Muscle layer of colon (tissue), 2 donors: ENCODE measurements at regions not wholly inside any gene's neighbourhood (a gene's known extent, or its start where the extent isn't known, plus 50 kb on each side); places are given as distances from the start of the nearest gene placed in this dataset.

ENCODE experiments used
- H3K27ac ChIP-seq: one replicate; pipeline ENCODE4 v1.7.0; 2013; ENCODE audit warnings: low read depth, mild to moderate bottlenecking, low read length, moderate library complexity
- H3K27me3 ChIP-seq, 2 donors: one replicate each; pipeline ENCODE4 v1.7.0; 2013; ENCODE audit warnings: low read length in 2 of 2, mild to moderate bottlenecking in 2 of 2; ENCODE audit not compliant: insufficient read depth in 2 of 2, control insufficient read depth in 1 of 2
- H3K36me3 ChIP-seq: one replicate; pipeline ENCODE4 v1.7.0; 2013; ENCODE audit warnings: mild to moderate bottlenecking, low read length; ENCODE audit not compliant: insufficient read depth
- H3K4me1 ChIP-seq: one replicate; pipeline ENCODE4 v1.7.0; 2013; ENCODE audit warnings: mild to moderate bottlenecking, low read length; ENCODE audit not compliant: insufficient read depth
- H3K4me3 ChIP-seq, 2 donors: one replicate each; pipeline ENCODE4 v1.7.0; 2013; ENCODE audit warnings: low read length in 2 of 2, low read depth in 1 of 2, mild to moderate bottlenecking in 1 of 2, moderate library complexity in 1 of 2
- H3K9ac ChIP-seq: one replicate; pipeline ENCODE4 v1.7.0; 2013; ENCODE audit warnings: low read length
- H3K9me3 ChIP-seq: one replicate; pipeline ENCODE4 v1.7.0; 2013; ENCODE audit warnings: mild to moderate bottlenecking, low read length
- donor health status: abdominal sarcoma.
- donor health status: Adenocarcinoma of cecum.

DNA sequence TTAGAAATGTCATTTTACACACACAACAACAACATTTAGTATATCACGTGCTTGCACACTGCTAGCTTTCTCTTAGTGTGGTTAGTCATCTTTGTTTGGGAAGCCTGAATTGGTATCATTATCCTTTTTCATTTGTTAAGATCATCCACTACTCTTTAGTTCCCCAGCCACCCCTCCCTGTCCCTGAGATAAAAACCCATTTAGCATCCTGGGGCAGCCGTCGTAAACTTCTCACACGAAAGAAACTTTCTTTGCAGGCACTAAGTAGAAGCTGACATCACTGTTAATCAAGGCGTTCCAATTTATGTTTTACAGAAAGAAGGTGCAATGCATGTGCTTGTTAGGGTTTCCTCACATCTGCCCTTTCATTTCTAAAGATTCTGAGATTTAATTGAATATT lies 475.1 kb upstream of the FZD8 start:
- no peak overlapping the region for H3K4me3 ChIP-seq
- no peaks in the 10 kb centered on the region for H3K36me3 ChIP-seq
- no peaks in the 10 kb centered on the region for H3K9me3 ChIP-seq
- no peak overlapping the region for H3K9ac ChIP-seq
- no peaks in the 10 kb centered on the region for H3K27me3 ChIP-seq
- peaks cover 52% of the 10 kb centered on the region for H3K4me1 ChIP-seq
- no peak overlapping the region for H3K27ac ChIP-seq

DNA sequence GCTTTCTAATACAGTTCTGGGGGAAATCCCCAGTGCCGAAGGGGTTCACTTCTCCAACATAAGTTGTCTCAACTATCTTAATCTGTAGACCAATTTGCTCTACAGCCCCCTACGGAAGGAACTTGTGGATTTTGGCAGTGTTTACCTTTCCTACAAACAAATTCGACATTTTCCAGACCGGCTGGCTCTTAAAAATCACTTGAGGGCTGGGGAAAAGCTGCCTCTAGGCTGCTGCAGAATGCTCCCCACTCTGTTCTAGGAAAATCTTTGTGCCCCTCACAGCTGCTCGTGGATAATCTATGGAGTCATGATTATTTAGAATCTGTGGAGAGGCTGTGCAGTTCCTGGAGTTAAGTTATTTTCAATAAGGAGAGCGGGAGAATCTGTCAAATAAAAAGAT lies 474.6 kb upstream of the FZD8 start:
- H3K36me3 ChIP-seq, result no peaks in the 10 kb centered on the region
- peaks cover 52% of the 10 kb centered on the region for H3K4me1 ChIP-seq
- H3K4me3 ChIP-seq, result no peak overlapping the region
- no peak overlapping the region for H3K27ac ChIP-seq
- no peaks in the 10 kb centered on the region for H3K27me3 ChIP-seq
- H3K9me3 ChIP-seq, result no peaks in the 10 kb centered on the region
- no peak overlapping the region for H3K9ac ChIP-seq

DNA sequence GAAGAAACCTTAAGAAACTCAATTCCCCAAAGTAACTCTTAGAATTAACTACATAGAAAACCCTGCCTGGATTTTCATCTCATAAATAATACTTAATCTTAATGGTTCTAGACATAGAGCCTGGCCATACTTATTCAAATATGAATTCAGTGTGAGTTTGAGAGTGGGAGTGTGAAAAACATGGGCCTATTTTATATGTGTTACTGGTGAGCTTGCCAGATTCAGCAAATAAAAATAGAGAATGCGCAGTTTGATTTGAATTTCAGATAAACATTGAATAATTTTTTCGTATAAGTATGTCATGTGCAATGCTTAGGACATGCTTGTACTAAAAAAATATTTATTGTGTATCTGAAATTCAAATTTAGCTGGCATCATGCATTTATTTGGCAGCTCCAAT lies 473.9 kb upstream of the FZD8 start:
- no peak overlapping the region for H3K9ac ChIP-seq
- H3K4me1 ChIP-seq, result peaks cover 52% of the 10 kb centered on the region
- no peaks in the 10 kb centered on the region for H3K9me3 ChIP-seq
- H3K27ac ChIP-seq, result no peak overlapping the region
- no peaks in the 10 kb centered on the region for H3K27me3 ChIP-seq
- H3K36me3 ChIP-seq, result no peaks in the 10 kb centered on the region
- H3K4me3 ChIP-seq, result no peak overlapping the region

DNA sequence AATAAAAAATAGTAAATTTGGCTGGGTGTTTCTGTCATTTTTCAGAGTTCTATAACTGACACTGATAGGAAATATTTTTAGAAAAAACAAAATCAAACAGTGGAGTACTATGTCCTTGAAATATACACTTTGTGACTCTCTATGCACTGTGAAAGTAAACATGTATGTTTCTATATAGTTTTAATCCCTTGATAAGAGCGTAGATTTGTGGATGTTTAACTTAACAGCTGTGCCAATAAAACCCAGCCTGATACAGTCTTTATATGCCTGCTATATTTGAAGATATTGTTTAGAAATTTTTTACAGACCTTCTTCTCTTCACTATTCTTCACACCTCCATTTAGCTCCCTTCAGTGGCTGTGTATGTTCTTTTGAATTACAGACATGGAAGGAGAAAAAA lies 473.3 kb upstream of the FZD8 start:
- Histone ChIP-seq H3K27ac (no peak overlapping the region), H3K4me1 (peaks cover 50% of the 10 kb centered on the region), H3K9me3 (no peaks in the 10 kb centered on the region), H3K9ac (no peak overlapping the region), H3K4me3 (no peak overlapping the region), H3K36me3 (no peaks in the 10 kb centered on the region), H3K27me3 (no peaks in the 10 kb centered on the region)

DNA sequence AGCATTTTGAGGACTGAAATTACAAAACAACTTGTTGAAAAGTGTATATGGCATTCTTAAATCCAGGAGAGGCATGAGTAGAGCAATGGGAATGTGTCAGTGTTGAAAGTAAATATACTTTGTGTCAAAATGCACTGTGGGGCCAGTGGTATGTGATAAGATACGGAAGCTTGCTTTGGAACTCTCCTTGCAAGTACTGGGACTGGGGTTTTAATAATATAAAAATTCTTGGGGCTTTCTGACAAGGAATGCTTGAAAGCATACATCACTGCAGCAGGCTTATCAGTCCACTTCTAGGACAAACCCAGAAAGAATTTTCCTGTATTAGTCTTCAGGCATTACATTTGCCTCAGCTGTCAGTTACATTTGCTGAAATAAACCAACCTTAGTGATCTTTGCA lies 472.8 kb upstream of the FZD8 start:
- H3K36me3 ChIP-seq, result no peaks in the 10 kb centered on the region
- H3K9ac ChIP-seq, result no peak overlapping the region
- no peak overlapping the region for H3K27ac ChIP-seq
- no peak overlapping the region for H3K4me3 ChIP-seq
- peaks cover 46% of the 10 kb centered on the region for H3K4me1 ChIP-seq
- no peaks in the 10 kb centered on the region for H3K9me3 ChIP-seq
- H3K27me3 ChIP-seq, result no peaks in the 10 kb centered on the region

DNA sequence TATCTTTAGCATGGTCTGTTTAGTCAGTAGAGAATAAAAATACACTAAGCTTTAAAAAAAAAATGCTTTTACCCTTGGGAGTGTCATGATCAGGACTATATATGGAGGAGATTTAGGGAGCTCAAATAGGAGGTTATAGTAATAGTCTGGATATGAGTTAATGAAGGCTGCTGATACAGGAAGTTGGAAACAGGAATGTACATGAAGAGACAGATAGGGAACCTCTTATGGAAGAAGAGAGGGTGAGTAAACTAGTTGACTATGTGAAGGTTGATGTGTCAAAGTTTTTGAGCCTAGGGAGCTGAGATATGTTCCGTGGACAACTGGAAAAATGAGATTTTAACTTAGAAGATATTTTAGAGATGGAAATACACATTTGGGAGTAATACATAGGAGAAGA lies 472.0 kb upstream of the FZD8 start:
- H3K27ac ChIP-seq, result no peak overlapping the region
- no peaks in the 10 kb centered on the region for H3K9me3 ChIP-seq
- H3K4me1 ChIP-seq, result peaks cover 38% of the 10 kb centered on the region
- no peak overlapping the region for H3K4me3 ChIP-seq
- no peak overlapping the region for H3K9ac ChIP-seq
- H3K36me3 ChIP-seq, result no peaks in the 10 kb centered on the region
- no peaks in the 10 kb centered on the region for H3K27me3 ChIP-seq

DNA sequence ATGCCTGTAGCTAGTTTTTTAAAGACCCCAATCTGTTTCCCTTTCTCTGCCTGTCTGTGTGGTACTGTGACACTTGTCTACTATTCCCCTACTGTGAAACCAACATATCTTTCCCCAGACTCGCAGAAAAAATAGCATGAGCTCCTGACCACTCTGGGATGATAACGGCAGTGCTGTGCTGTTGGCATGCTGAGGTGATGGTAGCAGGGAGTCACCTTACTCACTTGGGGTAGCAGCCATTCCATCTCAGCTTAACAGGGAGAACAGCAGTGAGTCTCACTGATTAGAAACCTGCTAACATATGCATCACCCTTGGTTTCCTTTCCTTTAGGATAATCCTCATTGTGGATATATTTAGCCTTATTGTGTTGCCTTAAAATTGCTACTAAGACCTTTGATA lies 469.6 kb upstream of the FZD8 start:
- Histone ChIP-seq H3K27me3 (no peaks in the 10 kb centered on the region), H3K4me1 (peaks cover 15% of the 10 kb centered on the region), H3K36me3 (no peaks in the 10 kb centered on the region), H3K9ac (no peak overlapping the region), H3K27ac (no peak overlapping the region), H3K4me3 (no peak overlapping the region), H3K9me3 (no peaks in the 10 kb centered on the region)

DNA sequence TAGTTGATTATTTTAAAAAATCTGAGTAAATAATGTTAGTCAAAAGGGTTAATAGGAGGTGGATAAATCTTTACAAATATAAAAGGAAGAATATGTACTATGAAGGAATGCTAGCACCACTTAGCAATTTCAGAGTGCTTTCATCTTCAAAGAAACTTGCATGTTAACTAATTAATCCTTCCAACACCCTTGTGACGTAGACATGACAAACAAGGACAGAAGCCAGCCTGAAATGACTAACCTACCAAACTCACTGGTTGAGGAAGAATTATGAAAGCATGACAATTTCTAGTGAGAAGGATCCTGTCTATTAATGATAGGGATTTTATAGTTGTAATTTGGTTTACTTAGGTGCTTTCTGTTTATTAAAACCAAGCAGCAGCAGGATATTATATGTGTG lies 468.0 kb upstream of the FZD8 start:
- Histone ChIP-seq H3K27me3 (no peaks in the 10 kb centered on the region), H3K36me3 (no peaks in the 10 kb centered on the region), H3K4me1 (no peaks in the 10 kb centered on the region), H3K9ac (no peak overlapping the region), H3K27ac (no peak overlapping the region), H3K9me3 (no peaks in the 10 kb centered on the region), H3K4me3 (no peak overlapping the region)

DNA sequence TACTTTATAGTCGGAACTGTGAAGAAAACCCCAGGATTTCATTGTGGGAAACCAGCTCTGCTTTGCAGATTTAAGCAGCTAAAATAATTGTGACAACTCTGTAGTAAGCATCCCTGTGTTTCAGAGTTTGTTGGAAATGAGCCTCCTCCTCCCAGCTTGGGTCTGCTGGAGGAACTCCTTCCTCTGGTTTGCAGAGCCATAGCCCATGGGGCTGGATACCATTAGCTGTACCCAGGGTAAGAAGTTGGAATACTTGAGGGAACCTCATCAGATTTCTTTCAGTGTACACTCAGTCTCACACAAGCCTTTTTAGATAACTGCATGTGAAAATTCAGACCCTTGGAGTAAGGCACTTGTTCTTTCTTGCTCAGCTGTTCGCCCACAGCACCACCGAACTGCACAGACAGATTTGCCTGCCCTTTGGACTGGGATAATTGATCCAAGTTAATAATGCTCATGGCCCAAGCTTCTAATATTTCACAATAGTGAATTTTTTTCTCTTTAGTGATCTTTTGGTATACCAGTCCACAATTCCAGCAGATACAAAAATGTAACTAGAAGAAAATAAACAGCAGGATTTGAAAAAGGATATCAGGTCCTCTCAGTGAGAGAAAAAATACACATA lies 467.4 kb upstream of the FZD8 start:
- Histone ChIP-seq H3K27me3 (no peaks in the 10 kb centered on the region), H3K36me3 (no peaks in the 10 kb centered on the region), H3K27ac (no peak overlapping the region), H3K4me1 (no peaks in the 10 kb centered on the region), H3K9me3 (no peaks in the 10 kb centered on the region), H3K4me3 (no peak overlapping the region), H3K9ac (no peak overlapping the region)

DNA sequence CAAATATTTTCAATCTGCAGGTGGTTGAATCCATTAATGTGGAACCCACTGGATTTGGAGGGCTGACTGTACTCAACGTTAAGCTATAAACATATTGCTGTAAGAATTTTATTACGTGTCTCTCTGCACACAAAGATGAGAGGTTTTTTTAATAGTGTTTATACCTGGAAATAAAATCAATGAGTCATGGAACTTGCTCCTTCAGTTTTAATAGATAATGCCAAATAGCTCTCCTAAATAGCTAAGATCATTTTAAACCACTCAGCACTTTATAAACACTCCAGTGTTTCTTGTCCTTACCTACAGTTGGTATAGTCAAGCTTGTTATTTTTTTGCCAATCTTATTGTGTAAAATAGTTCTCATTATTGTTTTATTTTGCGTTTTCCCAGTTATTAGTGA lies 455.6 kb upstream of the FZD8 start:
- H3K36me3 ChIP-seq, result no peaks in the 10 kb centered on the region
- H3K9ac ChIP-seq, result no peak overlapping the region
- H3K4me3 ChIP-seq, result no peak overlapping the region
- H3K9me3 ChIP-seq, result no peaks in the 10 kb centered on the region
- no peak overlapping the region for H3K27ac ChIP-seq
- H3K4me1 ChIP-seq, result no peaks in the 10 kb centered on the region
- no peaks in the 10 kb centered on the region for H3K27me3 ChIP-seq

DNA sequence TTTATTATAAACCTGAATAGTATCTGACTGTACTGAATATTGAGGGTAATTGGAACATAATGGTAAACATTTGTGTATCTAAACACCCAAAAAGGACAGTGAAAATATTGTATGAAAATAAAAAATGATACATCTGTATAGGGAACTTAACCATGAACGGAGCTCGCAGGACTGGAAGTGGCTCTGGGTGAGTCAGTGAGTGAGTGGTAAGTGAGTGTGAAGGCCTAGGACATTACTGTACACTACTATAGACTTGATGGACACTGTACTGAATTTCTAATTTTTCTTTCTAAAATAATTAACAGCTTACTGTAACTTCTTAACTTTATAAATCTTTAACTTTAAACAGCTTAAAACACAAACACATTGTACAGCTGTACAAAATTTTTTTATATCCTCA lies 454.5 kb upstream of the FZD8 start:
- no peak overlapping the region for H3K9ac ChIP-seq
- no peak overlapping the region for H3K4me3 ChIP-seq
- H3K27me3 ChIP-seq, result no peaks in the 10 kb centered on the region
- H3K4me1 ChIP-seq, result no peaks in the 10 kb centered on the region
- no peak overlapping the region for H3K27ac ChIP-seq
- no peaks in the 10 kb centered on the region for H3K36me3 ChIP-seq
- no peaks in the 10 kb centered on the region for H3K9me3 ChIP-seq

DNA sequence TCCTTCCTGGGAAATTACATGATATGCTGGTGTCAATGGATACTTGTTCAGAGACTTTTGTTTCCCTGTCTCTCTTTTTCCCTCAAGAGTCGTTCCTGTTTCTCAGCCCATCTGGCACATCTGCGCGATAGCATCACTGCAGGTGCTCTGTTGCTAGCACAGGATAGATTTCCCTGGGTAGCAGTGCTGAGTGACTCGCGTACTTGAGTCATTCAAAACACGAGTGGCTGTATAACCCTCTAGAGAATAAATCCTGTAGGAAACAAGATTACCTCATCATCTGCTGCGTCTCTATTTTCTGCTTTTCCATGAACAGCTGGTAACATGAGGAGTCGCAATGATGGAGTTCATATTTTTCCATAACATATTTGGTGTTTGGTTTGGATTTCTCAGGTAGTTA lies 452.0 kb upstream of the FZD8 start:
- no peaks in the 10 kb centered on the region for H3K4me1 ChIP-seq

More for the DNA sequence above, 452.0 kb upstream of the FZD8 start:
- Histone ChIP-seq H3K9me3 (no peaks in the 10 kb centered on the region), H3K27ac (no peak overlapping the region), H3K9ac (no peak overlapping the region), H3K4me3 (no peak overlapping the region), H3K36me3 (no peaks in the 10 kb centered on the region), H3K27me3 (no peaks in the 10 kb centered on the region)
